Neural progenitor cell (in vitro differentiated cells): ENCODE measurements at regions not wholly inside any gene's neighbourhood (a gene's known extent, or its start where the extent isn't known, plus 50 kb on each side); places are given as distances from the start of the nearest gene placed in this dataset.

Source experiments
- DNase-seq: peaks from one replicate; pipeline ENCODE4 v3.0.0-alpha.2; 2016; ENCODE audit warnings: low spot score
- H2AFZ ChIP-seq: fragments of 200-600 bp; sonication (generic); replicated peaks from 2 replicates; pipeline ENCODE4 v1.6.1; 2016; ENCODE audit warnings: antibody characterized with exemption
- H3F3A ChIP-seq: fragments of 200-600 bp; sonication (generic); 2 replicates; pipeline ENCODE4 v1.6.1; 2016; ENCODE audit warnings: antibody characterized with exemption, low read depth
- H3K27ac ChIP-seq: fragments of 200-600 bp; sonication (generic); 2 replicates; pipeline ENCODE4 v1.5.1; 2016; ENCODE audit warnings: mild to moderate bottlenecking
- H3K27me3 ChIP-seq: fragments of 200-600 bp; sonication (generic); 2 replicates; pipeline ENCODE4 v1.6.1; 2016; ENCODE audit warnings: mild to moderate bottlenecking, moderate library complexity
- H3K36me3 ChIP-seq: fragments of 200-600 bp; sonication (generic); 2 replicates; pipeline ENCODE4 v1.5.1; 2016
- H3K4me1 ChIP-seq: fragments of 200-600 bp; sonication (generic); 2 replicates; pipeline ENCODE4 v1.6.1; 2016; ENCODE audit warnings: mixed run types
- H3K4me2 ChIP-seq: fragments of 200-600 bp; sonication (generic); 2 replicates; pipeline ENCODE4 v1.6.1; 2016
- H3K4me3 ChIP-seq: fragments of 200-600 bp; sonication (generic); 2 replicates; pipeline ENCODE4 v1.5.1; 2016
- H3K79me2 ChIP-seq: fragments of 200-600 bp; sonication (generic); 2 replicates; pipeline ENCODE4 v1.6.1; 2016; ENCODE audit warnings: low read depth
- H3K9ac ChIP-seq: fragments of 200-600 bp; sonication (generic); 2 replicates; pipeline ENCODE4 v1.6.1; 2016
- H3K9me3 ChIP-seq: fragments of 200-600 bp; sonication (generic); 2 replicates; pipeline ENCODE4 v1.5.1; 2016; ENCODE audit warnings: low read depth
- H4K20me1 ChIP-seq: fragments of 200-600 bp; sonication (generic); 2 replicates; pipeline ENCODE4 v1.6.1; 2016; ENCODE audit warnings: low read depth
- H3K27ac Mint-ChIP-seq: 3 replicates; pipeline ENCODE4 v1.8.0; 2021; ENCODE audit warnings: mixed read lengths
- H3K27me3 Mint-ChIP-seq: 2 replicates; pipeline ENCODE4 v1.8.0; 2022; ENCODE audit warnings: low read depth, mild to moderate bottlenecking, inconsistent platforms, moderate library complexity, mixed read lengths; ENCODE audit not compliant: insufficient read depth
- H3K36me3 Mint-ChIP-seq: 3 replicates; pipeline ENCODE4 v1.8.0; 2021; ENCODE audit warnings: mixed read lengths
- H3K4me1 Mint-ChIP-seq: 3 replicates; pipeline ENCODE4 v1.8.0; 2021; ENCODE audit warnings: mixed read lengths
- H3K4me3 Mint-ChIP-seq: 3 replicates; pipeline ENCODE4 v1.8.0; 2021; ENCODE audit warnings: mild to moderate bottlenecking, moderate library complexity, mixed read lengths
- H3K9me3 Mint-ChIP-seq: 3 replicates; pipeline ENCODE4 v1.8.0; 2020; ENCODE audit warnings: mixed read lengths
- EZH2 ChIP-seq: fragments of 200-600 bp; sonication (generic); IDR thresholded peaks from 2 replicates; pipeline ENCODE4 v1.6.1; 2017; ENCODE audit warnings: antibody characterized with exemption, mild to moderate bottlenecking, moderate library complexity
- EZH2phosphoT487 ChIP-seq: fragments of 200-600 bp; sonication (generic); IDR thresholded peaks from 2 replicates; pipeline ENCODE4 v1.6.1; 2017; ENCODE audit warnings: antibody characterized with exemption
- TF ChIP-seq, protein P1 (sequence below): fragments of 200-600 bp; sonication (generic); IDR thresholded peaks from 2 replicates; pipeline ENCODE4 v1.5.1; 2017; ENCODE audit warnings: antibody characterized with exemption, mild to moderate bottlenecking

DNA sequence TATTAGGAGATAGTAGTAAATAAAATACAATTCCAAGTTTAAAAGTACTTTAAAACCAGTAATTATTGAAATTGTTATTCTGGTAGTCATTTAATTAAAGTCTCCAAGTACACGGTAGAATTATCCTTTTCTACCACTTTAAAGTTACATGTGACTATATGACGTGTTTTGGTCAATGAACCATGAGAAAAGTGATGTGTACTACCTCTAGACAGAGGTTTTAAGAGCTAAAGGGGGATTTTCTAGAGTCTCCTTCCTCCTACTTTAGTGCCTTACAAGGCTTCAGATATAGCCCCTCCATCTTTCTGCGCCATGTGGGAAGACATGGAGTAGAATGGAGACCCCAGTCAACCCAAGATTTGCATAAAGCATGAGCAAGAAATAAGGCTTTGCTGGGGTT lies 2296.6 kb upstream of the AGA start:
- no peaks in the 10 kb centered on the region for H3F3A ChIP-seq
- no peaks in the 10 kb centered on the region for H3K4me1 ChIP-seq
- TF ChIP-seq, protein P1, sequence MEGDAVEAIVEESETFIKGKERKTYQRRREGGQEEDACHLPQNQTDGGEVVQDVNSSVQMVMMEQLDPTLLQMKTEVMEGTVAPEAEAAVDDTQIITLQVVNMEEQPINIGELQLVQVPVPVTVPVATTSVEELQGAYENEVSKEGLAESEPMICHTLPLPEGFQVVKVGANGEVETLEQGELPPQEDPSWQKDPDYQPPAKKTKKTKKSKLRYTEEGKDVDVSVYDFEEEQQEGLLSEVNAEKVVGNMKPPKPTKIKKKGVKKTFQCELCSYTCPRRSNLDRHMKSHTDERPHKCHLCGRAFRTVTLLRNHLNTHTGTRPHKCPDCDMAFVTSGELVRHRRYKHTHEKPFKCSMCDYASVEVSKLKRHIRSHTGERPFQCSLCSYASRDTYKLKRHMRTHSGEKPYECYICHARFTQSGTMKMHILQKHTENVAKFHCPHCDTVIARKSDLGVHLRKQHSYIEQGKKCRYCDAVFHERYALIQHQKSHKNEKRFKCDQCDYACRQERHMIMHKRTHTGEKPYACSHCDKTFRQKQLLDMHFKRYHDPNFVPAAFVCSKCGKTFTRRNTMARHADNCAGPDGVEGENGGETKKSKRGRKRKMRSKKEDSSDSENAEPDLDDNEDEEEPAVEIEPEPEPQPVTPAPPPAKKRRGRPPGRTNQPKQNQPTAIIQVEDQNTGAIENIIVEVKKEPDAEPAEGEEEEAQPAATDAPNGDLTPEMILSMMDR, result no peak
- TF ChIP-seq EZH2phosphoT487, result no peak
- no peak for TF ChIP-seq EZH2
- Mint-ChIP-seq H3K27me3 (peaks cover 5% of the 10 kb centered on the region), H3K4me3 (no peak overlapping the region), H3K4me1 (no peaks in the 10 kb centered on the region), H3K27ac (no peak overlapping the region), H3K36me3 (no peaks in the 10 kb centered on the region), H3K9me3 (peaks cover 3% of the 10 kb centered on the region)
- no peaks in the 10 kb centered on the region for H3K9me3 ChIP-seq
- no peaks in the 10 kb centered on the region for H3K79me2 ChIP-seq
- H3K9ac ChIP-seq, result no peak overlapping the region
- H3K4me3 ChIP-seq, result no peak overlapping the region
- no peak overlapping the region for H2AFZ ChIP-seq
- H3K27me3 ChIP-seq, result no peaks in the 10 kb centered on the region
- no peak overlapping the region for H3K4me2 ChIP-seq
- no peak overlapping the region for H3K27ac ChIP-seq
- no peaks in the 10 kb centered on the region for H4K20me1 ChIP-seq
- H3K36me3 ChIP-seq, result no peaks in the 10 kb centered on the region
- no peak for DNase-seq

DNA sequence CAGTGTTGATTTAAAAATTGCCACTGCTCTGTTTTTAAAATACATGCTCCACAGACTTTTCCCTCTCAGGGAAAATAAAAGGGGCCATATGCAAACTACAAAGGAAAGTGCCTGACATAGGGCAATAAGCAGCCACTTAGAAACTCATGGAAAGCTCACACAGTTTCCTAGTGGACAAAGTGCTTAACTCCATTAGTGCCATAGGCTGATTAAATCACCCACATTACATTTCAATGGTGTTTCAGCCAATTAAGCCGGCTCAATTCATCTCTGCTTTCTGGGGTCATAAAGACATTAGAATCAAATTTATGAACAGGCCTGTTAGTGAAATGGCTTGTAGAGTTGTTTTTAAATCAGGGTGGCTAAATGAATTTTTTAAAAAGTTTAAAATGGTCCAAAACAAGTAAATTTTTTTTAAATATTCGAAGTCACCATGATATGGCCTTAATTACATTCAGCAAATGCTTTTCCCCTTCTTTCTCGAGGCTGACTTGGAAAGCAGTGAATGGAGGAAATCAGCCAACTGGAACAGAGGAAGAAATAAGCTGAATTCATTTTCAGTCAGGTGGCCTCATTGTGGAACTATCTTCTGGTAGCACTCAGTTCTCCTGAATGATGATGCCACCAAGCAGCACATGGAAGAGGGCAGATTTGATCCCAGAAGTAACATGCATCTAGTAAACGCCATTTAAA lies 2305.1 kb upstream of the AGA start:
- Histone ChIP-seq H3K36me3 (no peaks in the 10 kb centered on the region), H3K4me1 (no peaks in the 10 kb centered on the region), H3K4me2 (no peak overlapping the region), H3F3A (no peaks in the 10 kb centered on the region), H3K4me3 (no peak overlapping the region), H3K9ac (no peak overlapping the region), H3K27me3 (no peaks in the 10 kb centered on the region), H3K27ac (no peak overlapping the region), H3K9me3 (no peaks in the 10 kb centered on the region), H4K20me1 (no peaks in the 10 kb centered on the region), H2AFZ (no peak overlapping the region), H3K79me2 (no peaks in the 10 kb centered on the region)
- Mint-ChIP-seq H3K36me3 (no peaks in the 10 kb centered on the region), H3K9me3 (no peaks in the 10 kb centered on the region), H3K27me3 (peaks cover 2% of the 10 kb centered on the region), H3K27ac (no peak overlapping the region), H3K4me1 (peaks cover 6% of the 10 kb centered on the region), H3K4me3 (no peak overlapping the region)
- TF ChIP-seq, protein P1, result no peak
- TF ChIP-seq EZH2 (no peak), EZH2phosphoT487 (no peak)
- peak; percentile 6 for DNase-seq

DNA sequence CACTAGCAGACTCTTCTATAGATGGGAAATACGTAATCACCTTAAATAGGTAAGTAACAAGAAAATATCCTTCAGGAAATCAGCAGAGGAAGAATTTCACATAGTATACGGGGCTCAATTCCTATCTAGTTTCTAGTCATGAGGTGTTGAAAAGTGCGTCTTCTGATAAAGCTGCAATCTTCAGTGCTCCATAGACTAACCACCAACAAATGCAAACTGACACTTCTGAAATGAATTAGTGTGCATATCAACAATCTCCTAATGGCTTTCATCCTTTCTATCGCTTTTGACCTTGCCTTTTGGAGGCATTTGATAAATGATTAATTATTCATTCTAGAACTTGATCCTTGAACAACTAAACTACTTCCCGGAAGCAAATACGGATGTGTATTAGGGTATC lies 2306.6 kb upstream of the AGA start:
- Histone ChIP-seq H3F3A (no peaks in the 10 kb centered on the region), H2AFZ (no peak overlapping the region), H3K79me2 (no peaks in the 10 kb centered on the region), H3K36me3 (no peaks in the 10 kb centered on the region), H3K27me3 (no peaks in the 10 kb centered on the region), H3K27ac (no peak overlapping the region), H3K4me1 (no peaks in the 10 kb centered on the region), H3K9ac (no peak overlapping the region), H3K9me3 (no peaks in the 10 kb centered on the region), H3K4me3 (no peak overlapping the region), H3K4me2 (no peak overlapping the region), H4K20me1 (no peaks in the 10 kb centered on the region)
- no peaks in the 10 kb centered on the region for H3K36me3 Mint-ChIP-seq
- no peaks in the 10 kb centered on the region for H3K9me3 Mint-ChIP-seq
- H3K4me1 Mint-ChIP-seq, result peaks cover 6% of the 10 kb centered on the region
- no peak overlapping the region for H3K4me3 Mint-ChIP-seq
- H3K27me3 Mint-ChIP-seq, result peaks cover 2% of the 10 kb centered on the region
- no peak overlapping the region for H3K27ac Mint-ChIP-seq
- TF ChIP-seq, protein P1, result no peak
- TF ChIP-seq EZH2 (no peak), EZH2phosphoT487 (no peak)
- DNase-seq, result no peak
